Heart right ventricle (tissue), 16 donors: ENCODE measurements at regions not wholly inside any gene's neighbourhood (a gene's known extent, or its start where the extent isn't known, plus 50 kb on each side); places are given as distances from the start of the nearest gene placed in this dataset.

Experiments
- ATAC-seq, 8 donors: fragments of 200-7000 bp; cut with Tn5 transposase; one replicate each; pipeline ENCODE4 v1.9.1; 2020; ENCODE audit warnings: mild to moderate bottlenecking in 8 of 8, moderate library complexity in 8 of 8, moderate number of reproducible peaks in 1 of 8
- DNase-seq, 2 donors: peaks; one replicate each; pipeline ENCODE4 v3.0.0-alpha.2; 2020
- H3K27ac ChIP-seq, 10 donors: fragments of 200-600 bp; sonication (generic) in 2 of 10; one replicate each; pipeline versions ENCODE4 v1.5.0 to v1.8.0; 2020 to 2022; ENCODE audit warnings: mild to moderate bottlenecking in 3 of 10
- H3K27me3 ChIP-seq, 7 donors: fragments of 200-600 bp; one replicate each; pipeline ENCODE4 v1.8.0; 2021 to 2022; ENCODE audit warnings: mild to moderate bottlenecking in 2 of 7
- H3K36me3 ChIP-seq, 9 donors: fragments of 200-600 bp; sonication (generic) in 1 of 9; one replicate each; pipeline versions ENCODE4 v1.5.0 to v1.8.0; 2020 to 2022; ENCODE audit warnings: mild to moderate bottlenecking in 2 of 9
- H3K4me1 ChIP-seq, 9 donors: fragments of 200-600 bp; sonication (generic) in 1 of 9; one replicate each; pipeline versions ENCODE4 v1.5.0 to v1.8.0; 2020 to 2022; ENCODE audit warnings: mild to moderate bottlenecking in 4 of 9
- H3K4me3 ChIP-seq, 10 donors: fragments of 200-600 bp; sonication (generic) in 2 of 10; one replicate each; pipeline versions ENCODE4 v1.5.0 to v1.8.0; 2020 to 2022; ENCODE audit warnings: mild to moderate bottlenecking in 7 of 10, moderate library complexity in 2 of 10
- H3K9me3 ChIP-seq, 11 donors: fragments of 200-600 bp in 10 of 11; sonication (generic) in 2 of 11; one replicate each; pipeline versions ENCODE4 v1.5.0 to v1.8.0; 2013 to 2022; ENCODE audit warnings: mild to moderate bottlenecking in 2 of 11, control low read depth in 1 of 11, moderate library complexity in 1 of 11
- WGBS, 2 donors: extraction: QIAGEN DNeasy Blood & Tissue Kit; methylation state at CpG; one replicate each; pipeline ENCODE4 v1.1.7; 2013; ENCODE audit warnings: inconsistent platforms in 1 of 2; 5-methylcytosine and 5-hydroxymethylcytosine counted together
- intact Hi-C, 10 donors: fragments of 100-400 bp; cut with DNase I; formaldehyde crosslinking; loops; one replicate each; pipeline versions ENCODE4 v1.11.1 to v1.14.2; 2022
- TF ChIP-seq, protein P1 (sequence below), 9 donors: fragments of 200-600 bp; sonication (generic) in 2 of 9; IDR thresholded peaks; one replicate each; pipeline versions ENCODE4 v1.5.0 to v1.8.0; 2021 to 2022; ENCODE audit warnings: antibody characterized with exemption in 9 of 9, mild to moderate bottlenecking in 5 of 9, moderate library complexity in 1 of 9
- donor health status: Arrhythmogenic right ventricular cardiomyopathy.
- donor health status: ischemic (EF 13 %, LVEDD 7.1; RV severe dilation, severe dysfunction).
- donor health status: healthy with polysubstance abuse.
- donor health status: DM: no; HTN: yes; CAD: no.
- donor health status: DM: no; HTN: no; CAD: no.
- donor health status: ischemic (EF 25% LVEDD 6.9; RV normal size, moderate dysfunction).
- donor health status: ischemic (EF 25% LVEDD 5.7; RV mildly dilated, moderate dysfunction).
- donor health status: healthy.
- donor health status: DM: yes; HTN: yes; CAD: no.
- donor health status: Ischemic cardiomyopathy.
- donor health status: ischemic (EF 35%, LVEDD 5.7; RV mildly dilated, moderate dysfunction).
- donor health status: nonischemic (EF 11% LVEDD 7.7; RV severe dilation, severe dysfunction).
- donor health status: DM: yes; HTN: yes; CAD: no.
- donor health status: PGD.
- donor health status: ischemic (EF 29% LVEDD 5.4; RV normal size, mild dysfunction).
- donor health status: nonischemic (EF 23%, LVEDD 6.1; RV moderate dilation, normal function).

DNA sequence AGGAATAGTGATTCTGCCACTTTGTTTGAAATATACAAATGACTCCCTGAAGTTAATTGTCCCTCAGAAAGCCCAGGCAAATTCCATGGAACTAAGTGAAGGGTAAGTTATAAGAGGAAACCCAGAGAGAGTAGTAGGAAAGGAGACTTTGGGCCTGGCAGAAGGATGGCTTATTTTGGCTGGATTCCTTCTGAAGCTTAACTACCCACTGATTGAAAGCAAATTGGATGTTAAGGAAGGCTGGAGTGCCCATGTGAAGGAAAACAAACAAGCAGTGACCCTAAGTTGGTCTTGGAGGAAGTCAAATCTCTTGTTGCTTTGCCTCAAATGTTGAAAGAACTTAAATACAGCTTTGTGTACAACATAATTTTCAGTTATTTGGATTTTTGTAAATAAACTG lies 1106.4 kb upstream of the ZEB2 start:
- intact Hi-C loops: no loop called here
- Histone ChIP-seq H3K4me3 (no peak overlapping the region), H3K27ac (no peak overlapping the region), H3K36me3 (no peaks in the 10 kb centered on the region), H3K4me1 (no peaks in the 10 kb centered on the region), H3K9me3 (no peaks in the 10 kb centered on the region), H3K27me3 (no peaks in the 10 kb centered on the region)
- no peak for ATAC-seq
- TF ChIP-seq, protein P1, sequence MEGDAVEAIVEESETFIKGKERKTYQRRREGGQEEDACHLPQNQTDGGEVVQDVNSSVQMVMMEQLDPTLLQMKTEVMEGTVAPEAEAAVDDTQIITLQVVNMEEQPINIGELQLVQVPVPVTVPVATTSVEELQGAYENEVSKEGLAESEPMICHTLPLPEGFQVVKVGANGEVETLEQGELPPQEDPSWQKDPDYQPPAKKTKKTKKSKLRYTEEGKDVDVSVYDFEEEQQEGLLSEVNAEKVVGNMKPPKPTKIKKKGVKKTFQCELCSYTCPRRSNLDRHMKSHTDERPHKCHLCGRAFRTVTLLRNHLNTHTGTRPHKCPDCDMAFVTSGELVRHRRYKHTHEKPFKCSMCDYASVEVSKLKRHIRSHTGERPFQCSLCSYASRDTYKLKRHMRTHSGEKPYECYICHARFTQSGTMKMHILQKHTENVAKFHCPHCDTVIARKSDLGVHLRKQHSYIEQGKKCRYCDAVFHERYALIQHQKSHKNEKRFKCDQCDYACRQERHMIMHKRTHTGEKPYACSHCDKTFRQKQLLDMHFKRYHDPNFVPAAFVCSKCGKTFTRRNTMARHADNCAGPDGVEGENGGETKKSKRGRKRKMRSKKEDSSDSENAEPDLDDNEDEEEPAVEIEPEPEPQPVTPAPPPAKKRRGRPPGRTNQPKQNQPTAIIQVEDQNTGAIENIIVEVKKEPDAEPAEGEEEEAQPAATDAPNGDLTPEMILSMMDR (IDR thresholded peaks at IDR 0.05): no peak
- DNase-seq: no peak

DNA sequence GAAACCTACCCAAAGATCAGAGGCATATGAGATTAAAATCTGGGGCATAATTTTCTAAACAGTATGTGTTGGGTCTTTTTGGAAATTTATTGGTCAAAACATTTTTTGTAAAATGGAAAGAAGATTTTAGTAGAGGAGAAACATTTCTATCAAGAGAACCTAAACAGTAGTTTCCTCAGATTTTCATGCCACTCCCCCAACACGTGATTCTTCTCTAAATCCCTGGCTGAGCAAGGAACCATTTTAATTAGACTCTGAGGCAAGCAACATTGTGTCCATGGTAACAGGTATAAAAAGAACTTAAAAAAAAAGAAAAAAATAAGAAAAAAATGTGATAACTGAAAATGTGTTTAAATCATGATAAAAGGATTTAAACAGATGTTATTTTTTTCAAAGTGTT lies 1105.2 kb upstream of the ZEB2 start:
- no peak overlapping the region for H3K27ac ChIP-seq
- no peaks in the 10 kb centered on the region for H3K9me3 ChIP-seq
- H3K36me3 ChIP-seq: no peaks in the 10 kb centered on the region
- intact Hi-C loops: no loop called here
- H3K4me1 ChIP-seq: no peaks in the 10 kb centered on the region
- no peaks in the 10 kb centered on the region for H3K27me3 ChIP-seq
- H3K4me3 ChIP-seq: no peak overlapping the region
- ATAC-seq (no peak), DNase-seq (no peak)
- TF ChIP-seq, protein P1 (IDR thresholded peaks at IDR 0.05): no peak
- 76 to 77% methylated on average over 1 of the region's 1 CpG for WGBS, 2 donors

DNA sequence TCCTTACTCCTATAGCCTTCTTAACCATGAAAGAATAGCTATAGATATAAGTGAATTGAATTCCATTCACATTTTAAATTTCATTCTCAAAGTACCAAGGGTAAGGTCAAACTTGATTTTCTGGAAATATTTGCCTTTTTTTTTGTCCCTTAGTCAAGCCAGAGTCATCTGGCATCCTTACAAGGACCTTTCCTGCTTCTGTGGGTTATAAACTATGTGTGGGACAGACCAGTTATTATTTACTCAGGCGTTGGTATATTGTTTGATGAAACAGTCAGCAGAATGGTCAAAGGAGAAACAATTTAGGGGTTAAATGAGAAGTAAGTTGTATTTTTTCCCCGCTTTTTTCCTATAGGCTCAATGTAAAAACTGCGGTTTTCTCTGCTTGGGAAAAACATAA lies 1103.2 kb upstream of the ZEB2 start:
- H3K36me3 ChIP-seq: no peaks in the 10 kb centered on the region
- no peak overlapping the region for H3K4me3 ChIP-seq
- TF ChIP-seq, protein P1 (IDR thresholded peaks at IDR 0.05): no peak
- intact Hi-C loops: no loop called here
- 79 to 87% methylated on average over 3 of the region's 3 CpGs for WGBS, 2 donors
- no peaks in the 10 kb centered on the region for H3K4me1 ChIP-seq
- no peak for DNase-seq
- ATAC-seq: no peak
- no peak overlapping the region for H3K27ac ChIP-seq
- H3K9me3 ChIP-seq: no peaks in the 10 kb centered on the region
- no peaks in the 10 kb centered on the region for H3K27me3 ChIP-seq

DNA sequence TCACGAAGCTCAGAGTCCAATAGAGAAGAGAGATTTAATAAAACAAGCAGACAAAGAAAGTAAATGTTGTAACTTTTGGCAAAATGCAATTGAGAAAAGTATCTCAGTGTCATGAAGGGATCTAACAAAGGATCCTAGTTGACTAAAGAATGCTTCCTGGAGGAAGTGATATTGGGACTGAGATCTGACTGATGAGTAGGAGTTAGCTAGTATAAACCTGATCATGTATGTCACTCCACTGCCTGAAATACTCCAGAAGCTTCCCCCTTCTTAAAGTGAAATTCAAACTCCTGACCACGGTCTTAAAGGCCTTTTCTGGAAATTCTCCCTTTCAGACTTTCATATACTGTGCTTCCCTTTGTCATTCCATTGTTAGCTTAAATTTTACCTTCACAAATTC lies 1102.4 kb upstream of the ZEB2 start:
- H3K9me3 ChIP-seq: no peaks in the 10 kb centered on the region
- no peaks in the 10 kb centered on the region for H3K27me3 ChIP-seq
- ATAC-seq (no peak), DNase-seq (no peak)
- no peak overlapping the region for H3K4me3 ChIP-seq
- WGBS, 2 donors: 87 to 92% methylated on average over 2 of the region's 2 CpGs
- intact Hi-C loops: no loop called here
- H3K36me3 ChIP-seq: no peaks in the 10 kb centered on the region
- TF ChIP-seq, protein P1 (IDR thresholded peaks at IDR 0.05): no peak
- no peak overlapping the region for H3K27ac ChIP-seq
- no peaks in the 10 kb centered on the region for H3K4me1 ChIP-seq

DNA sequence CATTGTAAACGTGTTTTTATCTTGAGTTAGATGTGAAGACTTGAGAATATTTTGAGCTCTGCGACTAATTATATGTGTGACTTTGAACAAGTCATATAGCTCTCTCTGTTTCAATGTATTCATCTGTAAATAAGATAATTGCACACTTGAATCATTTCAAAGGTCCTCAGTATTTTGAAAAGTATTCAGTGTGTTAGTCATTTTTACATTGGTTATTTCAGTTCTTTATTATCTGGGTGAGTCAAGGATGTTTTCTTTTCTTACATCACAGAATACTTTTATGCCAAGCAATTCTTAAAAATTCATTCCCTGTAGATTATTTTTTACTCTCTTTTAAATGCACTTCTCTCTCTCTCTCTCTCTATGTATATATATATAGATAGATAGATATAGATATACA lies 1098.0 kb upstream of the ZEB2 start:
- 57 to 66% methylated on average over 2 of the region's 2 CpGs for WGBS, 2 donors
- no peaks in the 10 kb centered on the region for H3K36me3 ChIP-seq
- H3K27ac ChIP-seq: no peak overlapping the region
- ATAC-seq (no peak), DNase-seq (no peak)
- TF ChIP-seq, protein P1 (IDR thresholded peaks at IDR 0.05): no peak
- no peak overlapping the region for H3K4me3 ChIP-seq
- H3K4me1 ChIP-seq: no peaks in the 10 kb centered on the region
- H3K27me3 ChIP-seq: no peaks in the 10 kb centered on the region
- peaks cover 0 to 5% (median 0%) of the 10 kb centered on the region in 11 donors for H3K9me3 ChIP-seq
- intact Hi-C loops: no loop called here
